Uterus (tissue), 3 donors: ENCODE measurements at regions not wholly inside any gene's neighbourhood (a gene's known extent, or its start where the extent isn't known, plus 50 kb on each side); places are given as distances from the start of the nearest gene placed in this dataset.

Experiments used
- DNase-seq, 2 donors: peaks; one replicate each; pipeline ENCODE4 v3.0.0-alpha.2; 2019 to 2020
- H3K27ac ChIP-seq, 2 donors: fragments of 200-600 bp; sonication (generic); 1 replicate in 1 of 2; 2 replicates in 1 of 2; pipeline ENCODE4 v1.5.1; 2016 to 2018
- H3K27me3 ChIP-seq, 2 donors: fragments of 200-600 bp; sonication (generic); one replicate each; pipeline ENCODE4 v1.5.1; 2018 to 2019; ENCODE audit warnings: control low read depth in 1 of 2
- H3K36me3 ChIP-seq, 2 donors: fragments of 200-600 bp; sonication (generic); one replicate each; pipeline ENCODE4 v1.5.1; 2019; ENCODE audit warnings: control low read depth in 1 of 2
- H3K4me1 ChIP-seq, 2 donors: fragments of 200-600 bp; sonication (generic); one replicate each; pipeline ENCODE4 v1.5.1; 2018 to 2019; ENCODE audit warnings: control low read depth in 1 of 2
- H3K4me3 ChIP-seq, 2 donors: fragments of 200-600 bp; sonication (generic); 1 replicate in 1 of 2; 2 replicates in 1 of 2; pipeline ENCODE4 v1.5.1; 2018 to 2019; ENCODE audit warnings: mild to moderate bottlenecking in 1 of 2
- H3K9me3 ChIP-seq, 2 donors: fragments of 200-600 bp; sonication (generic); one replicate each; pipeline ENCODE4 v1.5.1; 2019; ENCODE audit warnings: control low read depth in 1 of 2
- CTCF ChIP-seq, 4 experiments: fragments of 200-600 bp in 2 of 4; fragments of 450-650 bp in 2 of 4; sonication (generic) in 2 of 4; IDR thresholded peaks; one replicate each; pipeline ENCODE4 v1.5.1; 2016 to 2019; ENCODE audit warnings: antibody characterized with exemption in 4 of 4, mild to moderate bottlenecking in 2 of 4, moderate library complexity in 1 of 4
- POLR2A ChIP-seq, 2 donors: fragments of 450-650 bp; IDR thresholded peaks; one replicate each; pipeline ENCODE4 v1.6.1; 2016; ENCODE audit warnings: antibody characterized with exemption in 2 of 2, mild to moderate bottlenecking in 1 of 2, moderate library complexity in 1 of 2
- intact Hi-C: fragments of 100-400 bp; cut with DNase I; formaldehyde crosslinking; loops from one replicate; pipeline ENCODE4 v1.15.1; 2023; ENCODE audit warnings: low total_unique reads
- donor health status: DM: yes; HTN: yes; CAD: no.

GRCh38 chr3:59698091-59698490, 648.3 kb upstream of the CFAP20DC start:
- Histone ChIP-seq H3K27me3 (no peaks in the 10 kb centered on the region), H3K9me3 (no peaks in the 10 kb centered on the region), H3K4me1 (no peaks in the 10 kb centered on the region), H3K27ac (no peak overlapping the region), H3K36me3 (no peaks in the 10 kb centered on the region), H3K4me3 (no peak overlapping the region)
- intact Hi-C loops = no loop called here
- no peak for DNase-seq
- TF ChIP-seq POLR2A (IDR thresholded peaks at IDR 0.05) = no peak
- TF ChIP-seq CTCF (IDR thresholded peaks at IDR 0.05) = no peak

- no peak overlapping the region for H3K27ac ChIP-seq
Measured at GRCh38 chr3:59696783-59697182, 647.0 kb upstream of the CFAP20DC start.

GRCh38 chr3:59695860-59696259, 646.0 kb upstream of the CFAP20DC start:
- intact Hi-C loops = no loop called here
- H3K9me3 ChIP-seq = no peaks in the 10 kb centered on the region
- H3K27me3 ChIP-seq = no peaks in the 10 kb centered on the region
- no peaks in the 10 kb centered on the region for H3K36me3 ChIP-seq
- H3K4me1 ChIP-seq = no peaks in the 10 kb centered on the region
- H3K4me3 ChIP-seq = no peak overlapping the region
- no peak for DNase-seq
- TF ChIP-seq CTCF (IDR thresholded peaks at IDR 0.05) = no peak
- TF ChIP-seq POLR2A (IDR thresholded peaks at IDR 0.05) = no peak
- H3K27ac ChIP-seq = no peak overlapping the region

More at GRCh38 chr3:59696783-59697182, 647.0 kb upstream of the CFAP20DC start:
- TF ChIP-seq POLR2A (IDR thresholded peaks at IDR 0.05) (no peak), CTCF (IDR thresholded peaks at IDR 0.05) (no peak)
- H3K4me3 ChIP-seq = no peak overlapping the region
- DNase-seq = no peak
- no peaks in the 10 kb centered on the region for H3K4me1 ChIP-seq
- intact Hi-C loops = no loop called here
- H3K27me3 ChIP-seq = no peaks in the 10 kb centered on the region
- H3K36me3 ChIP-seq = no peaks in the 10 kb centered on the region
- H3K9me3 ChIP-seq = no peaks in the 10 kb centered on the region

GRCh38 chr3:59692117-59692516, 642.3 kb upstream of the CFAP20DC start:
- H3K4me3 ChIP-seq = no peak overlapping the region
- no peaks in the 10 kb centered on the region for H3K36me3 ChIP-seq
- H3K27me3 ChIP-seq = no peaks in the 10 kb centered on the region
- no peak for TF ChIP-seq POLR2A (IDR thresholded peaks at IDR 0.05)
- no peak for TF ChIP-seq CTCF (IDR thresholded peaks at IDR 0.05)
- intact Hi-C loops = no loop called here
- H3K9me3 ChIP-seq = no peaks in the 10 kb centered on the region
- DNase-seq = no peak
- no peaks in the 10 kb centered on the region for H3K4me1 ChIP-seq
- no peak overlapping the region for H3K27ac ChIP-seq

GRCh38 chr3:59690886-59691285, 641.1 kb upstream of the CFAP20DC start:
- intact Hi-C loops = no loop called here
- no peaks in the 10 kb centered on the region for H3K36me3 ChIP-seq
- H3K4me3 ChIP-seq = no peak overlapping the region
- TF ChIP-seq CTCF (IDR thresholded peaks at IDR 0.05) = no peak
- no peak for TF ChIP-seq POLR2A (IDR thresholded peaks at IDR 0.05)
- no peaks in the 10 kb centered on the region for H3K4me1 ChIP-seq
- no peaks in the 10 kb centered on the region for H3K27me3 ChIP-seq
- H3K27ac ChIP-seq = no peak overlapping the region
- DNase-seq = no peak
- H3K9me3 ChIP-seq = no peaks in the 10 kb centered on the region
